Erythroblast (primary cell): ENCODE measurements at regions not wholly inside any gene's neighbourhood (a gene's known extent, or its start where the extent isn't known, plus 50 kb on each side); places are given as distances from the start of the nearest gene placed in this dataset.

Experiments used
- GATA1 ChIP-seq: IDR thresholded peaks from 2 replicates; pipeline ENCODE4 v1.6.1; 2011; ENCODE audit warnings: low read depth, mild to moderate bottlenecking, control low read depth, low read length, moderate library complexity
- POLR2A ChIP-seq: IDR thresholded peaks from 2 replicates; pipeline ENCODE4 v1.6.1; 2011; ENCODE audit warnings: mild to moderate bottlenecking, low read length

DNA sequence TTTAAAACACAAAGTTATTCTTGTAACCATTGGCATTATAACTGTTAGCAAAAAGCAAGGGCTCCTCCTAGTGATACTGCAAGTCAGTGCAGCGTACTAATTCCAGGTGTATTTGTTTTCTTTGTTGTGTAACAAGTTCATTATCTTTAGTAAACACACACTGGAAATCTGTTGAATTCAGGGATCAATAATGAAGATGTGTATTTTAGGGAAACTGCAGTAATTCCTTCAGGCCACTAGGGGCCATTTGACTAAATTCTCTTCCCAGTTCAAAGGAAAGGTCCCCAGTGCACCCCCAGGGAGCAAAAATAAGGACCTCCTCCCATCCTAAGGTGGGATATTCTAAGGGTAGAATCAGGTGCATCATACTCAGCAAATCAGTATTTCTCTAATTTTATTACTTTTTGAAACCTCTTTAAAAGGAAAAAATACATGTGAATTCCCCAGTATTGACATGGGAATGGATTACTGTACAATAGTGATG is 158.6 kb upstream of the LYZL1 start:
- TF ChIP-seq POLR2A (no peak), GATA1 (no peak)
